ENCODE measurements at regions not wholly inside any gene's neighbourhood (a gene's known extent, or its start where the extent isn't known, plus 50 kb on each side); places are given as distances from the start of the nearest gene placed in this dataset.
A peak's percentile ranks its signal among the peaks of the same experiment; 100 is the strongest.

- peaks cover 4% of the 10 kb centered on the region for H3K9me3 Mint-ChIP-seq (ENCODE audit: insufficient read depth)
- TF ChIP-seq EZH2 (IDR thresholded peaks at IDR 0.05; ENCODE audit: borderline replicate concordance, insufficient read depth, low read depth, low read length, poor library complexity, severe bottlenecking) (no peak), CTCF (IDR thresholded peaks at IDR 0.05) (peak; percentile 67)
- H3K9ac ChIP-seq (ENCODE audit: low read length): no peak overlapping the region
- ChIA-PET POLR2A (no interaction called here), CTCF (interaction anchor here (0.6 to 1.9 kb wide), 4 partner anchors 17 to 891 kb away, joined by 3 to 5 read pairs (median 4); no protein-coding TSS in a partner anchor)
- no peaks in the 10 kb centered on the region for H4K20me1 ChIP-seq (ENCODE audit: control insufficient read depth, insufficient read depth, low read length, poor library complexity, severe bottlenecking)
- H3K36me3 ChIP-seq (replicated peaks in 1 of 2; ENCODE audit: control extremely low read depth in 1 of 2, control insufficient read depth in 1 of 2, extremely low read depth in 1 of 2, insufficient read depth in 2 of 2, low read length in 1 of 2): no peaks in the 10 kb centered on the region
- H3K4me3 Mint-ChIP-seq: no peak overlapping the region
- peaks cover 0 to 7% (median 0%) of the 10 kb centered on the region in 3 donors for H3K9me3 ChIP-seq (ENCODE audit: control extremely low read depth in 1 of 3, control insufficient read depth in 2 of 3, insufficient read depth in 1 of 3, low read length in 2 of 3)
- no peaks in the 10 kb centered on the region for H3K4me1 ChIP-seq (ENCODE audit: control insufficient read depth in 2 of 2, insufficient read depth in 2 of 2, low read length in 2 of 2)
- WGBS (ENCODE audit: insufficient coverage): 67% methylated on average over 6 of the region's 9 CpGs
- H3K4me1 Mint-ChIP-seq: no peaks in the 10 kb centered on the region
- no peak overlapping the region for H3K27ac ChIP-seq (ENCODE audit: low read length in 2 of 2)
- H3K4me2 ChIP-seq (replicated peaks; ENCODE audit: low read depth, low read length, poor library complexity, severe bottlenecking): no peak overlapping the region
- ATAC-seq (ENCODE audit: low read depth) (no peak), DNase-seq (peak; percentile 21)
- H2AFZ ChIP-seq (ENCODE audit: insufficient read depth, low read depth, low read length, poor library complexity, severe bottlenecking): no peak overlapping the region
- intact Hi-C loops (cut with micrococcal nuclease): loop anchor here (2.0 kb wide), 1 partner anchor 891 kb away; no protein-coding TSS in a partner anchor
- H3K27me3 ChIP-seq (replicated peaks in 1 of 4; ENCODE audit: control extremely low read depth in 1 of 4, control insufficient read depth in 3 of 4, insufficient read depth in 4 of 4, low read length in 3 of 4): peaks cover 0 to 2% (median 0%) of the 10 kb centered on the region in 4 experiments
- H3K4me3 ChIP-seq (ENCODE audit: control extremely low read depth in 1 of 5, extremely low read depth in 1 of 5, insufficient read depth in 1 of 5, low read depth in 2 of 5, low read length in 4 of 5): no peak overlapping the region
- H3K27me3 Mint-ChIP-seq: peaks cover 18% of the 10 kb centered on the region
- H3K79me2 ChIP-seq (ENCODE audit: control insufficient read depth, insufficient read depth, low read length): no peaks in the 10 kb centered on the region
- H3K27ac Mint-ChIP-seq: no peak overlapping the region
These were observed 80.0 kb upstream of the TUT7 start for GRCh38 chr9:86434039-86434726.

GRCh38 chr9:86424251-86424891, 70.2 kb upstream of the TUT7 start:
- no peak overlapping the region for H3K27ac ChIP-seq (ENCODE audit: low read length in 2 of 2)
- no peaks in the 10 kb centered on the region for H3K36me3 ChIP-seq (replicated peaks in 1 of 2; ENCODE audit: control extremely low read depth in 1 of 2, control insufficient read depth in 1 of 2, extremely low read depth in 1 of 2, insufficient read depth in 2 of 2, low read length in 1 of 2)
- ChIA-PET POLR2A (no interaction called here), CTCF (interaction anchor here (1.2 kb wide), 1 partner anchor 10 kb away, joined by 3 read pairs; no protein-coding TSS in a partner anchor)
- H3K4me2 ChIP-seq (replicated peaks; ENCODE audit: low read depth, low read length, poor library complexity, severe bottlenecking): no peak overlapping the region
- Mint-ChIP-seq H3K27me3 (peaks cover 7% of the 10 kb centered on the region), H3K9me3 (ENCODE audit: insufficient read depth) (no peaks in the 10 kb centered on the region), H3K4me1 (no peaks in the 10 kb centered on the region), H3K27ac (no peak overlapping the region), H3K4me3 (no peak overlapping the region)
- TF ChIP-seq CTCF (IDR thresholded peaks at IDR 0.05) (no peak), EZH2 (IDR thresholded peaks at IDR 0.05; ENCODE audit: borderline replicate concordance, insufficient read depth, low read depth, low read length, poor library complexity, severe bottlenecking) (no peak)
- no peaks in the 10 kb centered on the region for H3K4me1 ChIP-seq (ENCODE audit: control insufficient read depth in 2 of 2, insufficient read depth in 2 of 2, low read length in 2 of 2)
- H2AFZ ChIP-seq (ENCODE audit: insufficient read depth, low read depth, low read length, poor library complexity, severe bottlenecking): no peak overlapping the region
- intact Hi-C loops (cut with micrococcal nuclease): no loop called here
- H3K79me2 ChIP-seq (ENCODE audit: control insufficient read depth, insufficient read depth, low read length): no peaks in the 10 kb centered on the region
- no peak overlapping the region for H3K4me3 ChIP-seq (ENCODE audit: control extremely low read depth in 1 of 5, extremely low read depth in 1 of 5, insufficient read depth in 1 of 5, low read depth in 2 of 5, low read length in 4 of 5)
- H3K27me3 ChIP-seq (replicated peaks in 1 of 4; ENCODE audit: control extremely low read depth in 1 of 4, control insufficient read depth in 3 of 4, insufficient read depth in 4 of 4, low read length in 3 of 4): no peaks in the 10 kb centered on the region
- ATAC-seq (ENCODE audit: low read depth) (no peak), DNase-seq (no peak)
- peaks cover 0 to 3% (median 0%) of the 10 kb centered on the region in 3 donors for H3K9me3 ChIP-seq (ENCODE audit: control extremely low read depth in 1 of 3, control insufficient read depth in 2 of 3, insufficient read depth in 1 of 3, low read length in 2 of 3)
- H3K9ac ChIP-seq (ENCODE audit: low read length): no peak overlapping the region
- H4K20me1 ChIP-seq (ENCODE audit: control insufficient read depth, insufficient read depth, low read length, poor library complexity, severe bottlenecking): no peaks in the 10 kb centered on the region
- WGBS (ENCODE audit: insufficient coverage): 74% methylated on average over 9 of the region's 10 CpGs
